Loucy (cell line): ENCODE measurements at regions not wholly inside any gene's neighbourhood (a gene's known extent, or its start where the extent isn't known, plus 50 kb on each side); places are given as distances from the start of the nearest gene placed in this dataset.

Experiments
- EZH2phosphoT487 ChIP-seq: fragments of 200-600 bp; IDR thresholded peaks from 2 replicates; pipeline ENCODE4 v1.6.1; 2018; ENCODE audit warnings: antibody characterized with exemption, mild to moderate bottlenecking, moderate library complexity, borderline replicate concordance
- TF ChIP-seq, protein P1 (sequence below): fragments of 200-600 bp; sonication (generic); conservative IDR thresholded peaks from 2 replicates; pipeline ENCODE4 v1.5.1; 2014; ENCODE audit warnings: mild to moderate bottlenecking, antibody characterized with exemption, low read length

- TF ChIP-seq, protein P1, sequence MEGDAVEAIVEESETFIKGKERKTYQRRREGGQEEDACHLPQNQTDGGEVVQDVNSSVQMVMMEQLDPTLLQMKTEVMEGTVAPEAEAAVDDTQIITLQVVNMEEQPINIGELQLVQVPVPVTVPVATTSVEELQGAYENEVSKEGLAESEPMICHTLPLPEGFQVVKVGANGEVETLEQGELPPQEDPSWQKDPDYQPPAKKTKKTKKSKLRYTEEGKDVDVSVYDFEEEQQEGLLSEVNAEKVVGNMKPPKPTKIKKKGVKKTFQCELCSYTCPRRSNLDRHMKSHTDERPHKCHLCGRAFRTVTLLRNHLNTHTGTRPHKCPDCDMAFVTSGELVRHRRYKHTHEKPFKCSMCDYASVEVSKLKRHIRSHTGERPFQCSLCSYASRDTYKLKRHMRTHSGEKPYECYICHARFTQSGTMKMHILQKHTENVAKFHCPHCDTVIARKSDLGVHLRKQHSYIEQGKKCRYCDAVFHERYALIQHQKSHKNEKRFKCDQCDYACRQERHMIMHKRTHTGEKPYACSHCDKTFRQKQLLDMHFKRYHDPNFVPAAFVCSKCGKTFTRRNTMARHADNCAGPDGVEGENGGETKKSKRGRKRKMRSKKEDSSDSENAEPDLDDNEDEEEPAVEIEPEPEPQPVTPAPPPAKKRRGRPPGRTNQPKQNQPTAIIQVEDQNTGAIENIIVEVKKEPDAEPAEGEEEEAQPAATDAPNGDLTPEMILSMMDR, result no peak
- no peak for TF ChIP-seq EZH2phosphoT487
Measured at GRCh38 chr3:115397433-115397832, 225.9 kb upstream of the GAP43 start.
